Activated naive CD4-positive, alpha-beta T cell treated with Interleukin-2 at 50 U/mL for 16 hours (primary cell): ENCODE measurements at regions not wholly inside any gene's neighbourhood (a gene's known extent, or its start where the extent isn't known, plus 50 kb on each side); places are given as distances from the start of the nearest gene placed in this dataset.

Experiments used
- DNase-seq: peaks from one replicate; pipeline ENCODE4 v3.0.0-alpha.2; 2020

DNA sequence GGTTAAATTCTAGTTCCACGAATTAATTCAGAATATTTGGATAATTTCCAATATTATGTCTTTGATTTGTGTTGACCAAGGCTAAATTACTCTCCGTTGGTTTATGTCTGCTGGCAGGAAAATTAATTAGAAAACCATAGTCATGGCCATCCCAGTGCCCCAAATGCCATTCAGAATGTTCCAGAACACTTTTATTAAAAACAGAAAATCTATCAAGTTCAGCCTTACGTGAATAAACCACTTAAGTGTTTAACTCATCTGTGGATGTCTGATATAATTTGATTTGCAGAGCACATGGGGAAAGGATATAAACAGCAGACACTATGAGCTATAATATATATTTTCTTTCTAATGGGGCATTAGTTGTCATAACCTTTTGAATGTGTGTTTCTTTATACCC, 480.7 kb downstream of the MRPL39 start:
- no peak for DNase-seq

GRCh38 chr21:25118648-25119047, 488.6 kb downstream of the MRPL39 start:
- DNase-seq: no peak

DNA sequence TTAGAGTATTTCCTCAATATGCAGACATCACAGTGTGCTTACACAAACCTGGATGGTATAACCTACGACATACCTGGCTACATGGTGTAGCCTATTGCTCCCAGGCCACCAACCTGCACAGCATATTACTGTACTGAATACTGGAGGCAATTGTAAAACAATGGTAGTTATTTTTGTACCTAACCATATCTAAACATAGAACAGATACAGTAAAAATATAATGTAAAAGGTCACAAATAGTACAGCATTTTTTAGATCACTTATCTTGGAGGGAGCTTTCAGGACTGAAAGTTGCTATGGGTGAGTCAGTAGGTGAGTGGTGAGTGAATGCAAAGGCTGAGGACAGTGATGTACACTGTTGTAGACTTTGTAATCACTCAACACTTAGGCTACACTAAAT, 492.3 kb downstream of the MRPL39 start:
- no peak for DNase-seq

GRCh38 chr21:25107708-25108107, 499.6 kb downstream of the MRPL39 start:
- no peak for DNase-seq

DNA sequence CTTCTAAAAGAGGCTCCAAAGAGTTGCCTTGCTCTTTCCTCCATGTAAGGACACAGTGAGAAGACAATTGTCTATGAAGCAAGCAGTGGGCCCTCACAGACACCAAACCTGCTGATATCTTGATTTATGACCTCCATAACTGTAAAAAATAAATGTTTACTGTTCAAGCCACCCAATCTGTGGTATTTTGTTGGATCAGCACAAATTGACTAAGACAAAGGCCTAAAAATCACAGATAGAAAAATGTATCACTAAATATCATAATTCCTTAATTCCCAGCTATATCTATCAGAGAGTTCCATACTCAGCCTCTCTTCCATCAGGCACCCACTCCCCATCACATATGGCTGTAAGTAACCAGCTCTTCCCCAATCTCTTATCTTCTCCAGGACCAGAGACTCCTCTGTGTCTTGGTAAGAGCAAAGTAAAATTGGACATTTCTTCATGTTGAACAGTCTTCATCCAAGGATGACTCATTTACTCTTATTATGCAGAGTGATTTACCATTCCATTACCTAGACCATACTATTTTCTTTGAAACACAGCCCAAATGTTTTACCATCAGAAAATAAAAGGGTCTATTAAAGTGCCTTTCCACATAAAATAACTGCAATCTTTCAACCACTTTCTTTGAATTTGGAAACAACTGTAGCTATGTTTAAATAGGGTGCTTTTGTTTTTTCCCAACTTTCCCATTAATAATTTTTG, 503.6 kb downstream of the MRPL39 start:
- DNase-seq: no peak

- DNase-seq: no peak
These were observed 509.6 kb downstream of the MRPL39 start for GRCh38 chr21:25097648-25098047.

DNA sequence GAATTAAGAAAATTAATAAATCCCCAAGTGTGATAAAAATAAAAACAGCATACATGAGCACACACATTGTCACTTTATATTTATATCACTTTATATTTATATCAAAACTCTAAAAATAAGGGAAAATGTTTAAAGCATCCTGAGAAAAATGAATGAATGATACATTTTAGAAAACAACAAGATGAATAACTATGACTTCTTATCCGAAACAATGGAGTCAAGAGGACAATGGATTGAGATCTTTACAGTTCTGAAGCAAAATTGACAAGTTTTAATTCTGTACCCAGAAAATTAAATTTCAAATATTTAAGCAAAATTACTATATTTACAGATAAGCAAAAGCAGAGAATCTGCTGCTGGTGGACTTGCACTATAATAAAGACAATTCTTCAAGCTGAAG, 512.6 kb downstream of the MRPL39 start:
- no peak for DNase-seq

GRCh38 chr21:25092441-25093011, 514.8 kb downstream of the MRPL39 start:
- DNase-seq: no peak

- DNase-seq: no peak
These were observed 526.2 kb downstream of the MRPL39 start for GRCh38 chr21:25081096-25081495.

- no peak for DNase-seq
These were observed 526.6 kb downstream of the MRPL39 start for GRCh38 chr21:25080661-25081060.

GRCh38 chr21:25080141-25080540, 527.1 kb downstream of the MRPL39 start:
- no peak for DNase-seq

- no peak for DNase-seq
These were observed 528.2 kb downstream of the MRPL39 start for GRCh38 chr21:25079053-25079452.

DNA sequence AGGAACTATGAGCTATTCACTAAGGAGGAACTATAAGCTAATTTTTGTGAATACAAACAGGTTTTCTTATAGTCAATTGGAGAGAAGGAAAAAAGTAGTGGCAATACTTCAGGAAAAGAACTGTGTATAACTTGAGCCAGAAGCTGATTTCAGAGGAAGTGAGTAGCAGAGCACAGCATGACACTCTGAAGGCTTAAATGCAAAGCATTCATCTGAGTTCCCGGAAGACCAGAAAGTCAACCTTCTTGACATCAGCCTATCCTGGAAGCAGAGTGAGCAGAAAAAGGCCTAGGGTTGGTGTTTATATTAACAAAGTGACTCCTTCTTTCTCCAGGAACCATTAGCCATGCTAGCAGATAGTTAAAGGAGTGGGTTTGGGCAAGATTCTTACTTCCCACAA, 545.2 kb downstream of the MRPL39 start:
- no peak for DNase-seq

- DNase-seq: no peak
These were observed 552.6 kb downstream of the MRPL39 start for GRCh38 chr21:25054689-25055088.

DNA sequence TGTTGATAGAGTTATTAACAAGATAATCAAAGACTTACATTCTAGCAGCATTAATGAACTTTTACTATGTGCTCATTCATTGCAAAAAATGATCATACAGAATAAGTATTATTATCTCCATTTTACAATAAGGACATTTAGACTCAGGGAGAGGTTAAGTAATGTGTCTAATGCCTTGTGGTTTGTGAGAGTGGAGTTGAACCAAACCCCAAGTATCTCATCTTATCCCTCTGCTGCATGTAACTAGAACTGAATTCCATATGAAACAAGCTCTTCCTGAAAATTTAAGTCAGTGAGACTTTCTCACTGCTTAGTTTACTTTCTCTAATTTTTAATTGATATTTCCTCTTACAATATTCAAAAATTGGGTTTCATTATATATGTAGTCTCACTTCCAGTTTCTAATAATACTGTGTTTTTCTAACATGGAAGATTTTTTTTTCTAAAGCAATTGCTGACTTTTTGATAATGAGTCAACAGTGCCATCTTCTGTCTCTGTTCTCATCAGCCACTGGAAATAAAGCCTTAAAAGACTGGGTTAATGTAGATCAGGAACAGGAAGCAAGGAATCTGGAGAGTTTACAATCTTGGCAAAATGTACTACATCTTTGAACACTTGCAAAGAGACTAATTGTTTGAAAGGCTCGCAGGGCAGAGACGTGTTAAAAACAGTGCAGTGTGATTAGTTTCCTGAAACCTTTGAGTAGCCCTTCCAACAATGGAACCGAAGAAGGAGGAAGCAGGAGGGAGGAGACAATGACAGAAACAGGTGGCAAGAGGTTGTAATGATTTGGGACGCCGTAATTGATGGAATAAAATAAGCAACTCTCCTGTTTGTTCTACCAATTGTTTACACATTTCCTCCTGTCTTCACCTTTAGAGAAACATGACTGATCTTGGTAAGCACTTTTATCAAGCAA, 567.6 kb downstream of the MRPL39 start:
- no peak for DNase-seq

DNA sequence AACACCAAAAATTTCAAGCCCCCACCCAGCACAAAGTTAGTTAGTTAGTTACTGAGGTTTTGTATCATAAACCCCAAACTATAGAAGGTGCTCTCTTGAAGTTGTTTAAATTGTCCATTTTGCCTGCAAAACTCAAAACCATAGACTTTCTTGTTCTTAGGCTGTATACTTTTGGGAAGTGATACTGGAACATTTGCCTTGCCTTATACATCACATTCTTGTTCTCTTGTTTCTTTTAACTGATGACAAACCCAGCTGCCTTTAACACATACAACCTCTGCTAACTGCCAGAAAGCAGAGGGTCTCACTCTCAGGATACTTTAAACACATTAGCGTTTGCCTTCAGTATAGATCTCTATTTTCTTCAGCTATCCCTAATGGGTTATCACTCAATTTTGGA, 570.5 kb downstream of the MRPL39 start:
- no peak for DNase-seq

DNA sequence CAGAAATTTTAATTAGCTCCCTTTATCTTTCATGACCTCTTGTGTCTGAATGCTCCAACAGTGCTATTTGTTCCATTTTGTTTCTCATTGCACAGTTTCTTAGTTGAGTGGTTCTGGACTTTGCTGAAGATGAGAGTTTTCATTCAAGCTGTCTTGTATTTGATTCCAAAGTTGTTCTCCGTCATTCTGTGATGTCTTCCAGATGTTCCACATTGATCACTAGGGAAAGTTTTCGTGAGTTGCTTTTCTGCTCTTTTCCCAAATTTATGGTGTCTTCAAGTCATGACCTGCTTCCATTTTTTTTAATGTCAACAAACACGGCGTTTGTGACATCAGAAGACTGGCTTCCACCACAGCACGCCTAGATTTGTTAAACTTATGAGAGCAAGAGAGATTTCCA, 575.5 kb downstream of the MRPL39 start:
- DNase-seq: no peak

- DNase-seq: no peak
These were observed 577.7 kb downstream of the MRPL39 start for GRCh38 chr21:25029580-25029979.

DNA sequence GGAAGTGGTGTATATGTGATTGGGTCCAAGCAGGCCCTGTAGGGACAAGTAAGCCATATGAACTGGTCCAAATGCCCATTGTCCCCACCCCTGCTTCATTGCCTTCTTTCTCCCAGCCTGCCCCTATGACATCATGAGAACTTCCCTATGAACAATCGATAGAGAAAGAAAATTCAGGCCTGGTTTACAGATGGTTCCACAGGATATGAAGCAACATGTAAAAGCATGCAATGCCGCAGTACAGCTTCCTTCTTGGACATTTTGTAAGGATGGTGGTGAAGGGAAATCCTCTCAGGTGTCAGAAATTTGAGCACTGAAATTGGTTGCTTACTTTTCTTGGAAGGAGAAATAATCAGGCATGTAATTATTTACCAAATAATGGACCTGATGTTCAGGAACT, 581.7 kb downstream of the MRPL39 start:
- no peak for DNase-seq

- DNase-seq: no peak
These were observed 582.6 kb downstream of the MRPL39 start for GRCh38 chr21:25024639-25025038.

DNA sequence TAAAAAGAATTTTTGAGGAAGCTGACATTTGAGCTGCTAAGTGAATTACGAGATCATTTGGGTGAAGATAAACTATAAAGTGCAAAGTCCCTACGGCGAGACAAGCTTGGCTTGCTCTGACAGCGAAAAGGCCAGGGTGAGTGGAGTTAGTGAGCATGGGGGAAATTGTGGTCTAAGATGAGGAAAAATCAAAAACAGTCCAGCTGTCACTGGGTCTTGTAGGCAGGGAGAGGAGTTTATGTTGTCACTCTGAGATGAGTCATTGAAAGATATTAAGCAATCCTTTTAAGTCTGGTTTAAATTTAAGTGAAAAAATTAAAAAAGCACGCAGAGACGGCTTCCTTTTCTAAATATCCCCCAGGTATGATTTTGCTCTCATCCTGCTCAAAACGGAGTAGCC, 601.9 kb downstream of the MRPL39 start:
- no peak for DNase-seq

- no peak for DNase-seq
These were observed 604.6 kb downstream of the MRPL39 start for GRCh38 chr21:25002676-25003075.

DNA sequence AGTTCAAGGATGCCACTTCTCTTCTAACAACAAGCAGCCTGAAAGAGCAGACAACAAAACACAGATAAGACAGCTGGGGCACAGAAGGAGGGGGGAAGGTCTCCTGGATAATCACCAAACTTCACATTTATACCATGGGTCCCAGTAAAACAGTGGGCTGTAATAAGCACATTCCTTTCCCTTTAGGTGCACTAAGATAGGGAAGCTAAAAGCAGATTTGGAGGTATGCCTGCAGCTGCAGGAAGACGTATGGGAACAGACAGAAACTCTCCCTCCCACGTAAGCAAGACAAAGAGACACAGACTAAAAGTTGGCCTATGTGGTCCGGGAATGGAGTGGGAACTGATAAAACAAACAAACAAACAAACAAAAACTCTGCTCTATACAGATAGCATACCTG, 612.1 kb downstream of the MRPL39 start:
- no peak for DNase-seq

DNA sequence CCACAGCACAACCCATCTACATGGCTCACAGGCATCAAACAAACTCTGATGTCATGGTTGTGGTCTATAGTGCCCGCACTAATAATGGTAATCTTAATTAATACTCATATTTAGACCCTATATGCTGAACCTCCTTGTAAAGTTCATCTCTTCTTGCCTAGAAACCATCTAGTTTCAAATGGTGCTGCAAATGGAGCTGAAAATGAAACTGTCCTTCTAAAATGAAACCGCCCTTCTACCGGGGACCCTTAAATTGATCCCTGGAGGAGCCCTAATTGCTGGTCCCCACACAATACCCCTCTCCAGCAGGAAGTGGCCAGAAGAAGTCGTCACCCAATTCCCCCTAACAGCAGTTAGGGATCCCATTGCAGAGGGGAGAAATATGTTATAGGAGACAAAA, 612.6 kb downstream of the MRPL39 start:
- DNase-seq: no peak
